HG03139 (cell line): ENCODE measurements at regions not wholly inside any gene's neighbourhood (a gene's known extent, or its start where the extent isn't known, plus 50 kb on each side); places are given as distances from the start of the nearest gene placed in this dataset.
"Not testable (repeated sequence)": the region's sequence is repeated elsewhere in the genome, so short reads cannot be mapped to it uniquely, and the experiment has no call there.

Experiments
- ATAC-seq: cut with Tn5 transposase; IDR thresholded peaks from one replicate; pipeline ENCODE4 v1.9.1; 2021; ENCODE audit not compliant: unreplicated experiment

GRCh38 chr13:79997244-79997643 is 343.7 kb downstream of the SPRY2 start:
- no peak for ATAC-seq

- ATAC-seq, result no peak
Observed at GRCh38 chr13:79995334-79995733, 345.6 kb downstream of the SPRY2 start.

- no peak for ATAC-seq
Observed at GRCh38 chr13:79992111-79992510, 348.8 kb downstream of the SPRY2 start.

- no peak for ATAC-seq
Observed at GRCh38 chr13:79990048-79990447, 350.9 kb downstream of the SPRY2 start.

GRCh38 chr13:79989217-79989661 is 351.7 kb downstream of the SPRY2 start:
- ATAC-seq, result no peak

GRCh38 chr13:79988573-79988972 is 352.4 kb downstream of the SPRY2 start:
- ATAC-seq, result no peak

GRCh38 chr13:79987761-79988160 is 353.2 kb downstream of the SPRY2 start:
- no peak for ATAC-seq

- no peak for ATAC-seq
Observed at GRCh38 chr13:79987323-79987722, 353.6 kb downstream of the SPRY2 start.

- no peak for ATAC-seq
Observed at GRCh38 chr13:79986890-79987289, 354.0 kb downstream of the SPRY2 start.

- ATAC-seq, result not testable (repeated sequence)
Observed at GRCh38 chr13:79974935-79975650, 365.8 kb downstream of the SPRY2 start.

GRCh38 chr13:79973533-79973963 is 367.4 kb downstream of the SPRY2 start:
- peak; percentile 93 for ATAC-seq

GRCh38 chr13:79972066-79972569 is 368.8 kb downstream of the SPRY2 start:
- ATAC-seq, result no peak

- ATAC-seq, result no peak
Observed at GRCh38 chr13:79966493-79966895, 374.4 kb downstream of the SPRY2 start.

- no peak for ATAC-seq
Observed at GRCh38 chr13:79966059-79966458, 374.9 kb downstream of the SPRY2 start.

GRCh38 chr13:79946556-79946955 is 394.4 kb downstream of the SPRY2 start:
- no peak for ATAC-seq

- no peak for ATAC-seq
Observed at GRCh38 chr13:79943346-79944023, 397.4 kb downstream of the SPRY2 start.

GRCh38 chr13:79941752-79942151 is 399.2 kb downstream of the SPRY2 start:
- no peak for ATAC-seq

- no peak for ATAC-seq
Observed at GRCh38 chr13:79939689-79940088, 401.2 kb downstream of the SPRY2 start.

GRCh38 chr13:79937771-79938216 is 403.1 kb downstream of the SPRY2 start:
- no peak for ATAC-seq

- no peak for ATAC-seq
Observed at GRCh38 chr13:79937311-79937710, 403.6 kb downstream of the SPRY2 start.

GRCh38 chr13:79936368-79937136 is 404.4 kb downstream of the SPRY2 start:
- ATAC-seq, result no peak
